Activated CD4-positive, alpha-beta memory T cell treated with anti-CD3 and anti-CD28 coated beads, Interleukin-2, amount 10 ng/mL, durations not matched to agents 7 days and 5 days (primary cell): ENCODE measurements at regions not wholly inside any gene's neighbourhood (a gene's known extent, or its start where the extent isn't known, plus 50 kb on each side); places are given as distances from the start of the nearest gene placed in this dataset.

ENCODE experiments used
- CTCF ChIA-PET: fragments of 350-600 bp; sonication (Branson Sonifier 250); formaldehyde crosslinking; loops from one replicate; lab custom pipeline; 2021; ENCODE audit warnings: antibody characterized with exemption, inconsistent platforms; lab: Charles Lee
- POLR2A ChIA-PET: fragments of 350-600 bp; sonication (Branson Sonifier 250); formaldehyde crosslinking; loops from one replicate; lab custom pipeline; 2021; ENCODE audit warnings: antibody characterized with exemption; lab: Charles Lee
- DNase-seq: peaks from one replicate; pipeline ENCODE4 v3.0.0-alpha.2; 2020
- H3K27ac Mint-ChIP-seq: one replicate; pipeline ENCODE4 v1.8.0; 2021; ENCODE audit warnings: mild to moderate bottlenecking, mixed read lengths
- H3K27me3 Mint-ChIP-seq: one replicate; pipeline ENCODE4 v1.8.0; 2021; ENCODE audit warnings: mixed read lengths
- H3K36me3 Mint-ChIP-seq: one replicate; pipeline ENCODE4 v1.8.0; 2021; ENCODE audit warnings: low read depth, mixed read lengths
- H3K4me1 Mint-ChIP-seq: one replicate; pipeline ENCODE4 v1.8.0; 2021; ENCODE audit warnings: mixed read lengths
- H3K4me3 Mint-ChIP-seq: one replicate; pipeline ENCODE4 v1.8.0; 2021; ENCODE audit warnings: mild to moderate bottlenecking, mixed read lengths
- H3K9me3 Mint-ChIP-seq: one replicate; pipeline ENCODE4 v1.8.0; 2021; ENCODE audit warnings: mixed read lengths

GRCh38 chr5:175388531-175388930, 55.5 kb downstream of the DRD1 start:
- peaks cover 6% of the 10 kb centered on the region for H3K27me3 Mint-ChIP-seq
- ChIA-PET CTCF (no interaction called here), POLR2A (no interaction called here)
- no peaks in the 10 kb centered on the region for H3K9me3 Mint-ChIP-seq
- no peaks in the 10 kb centered on the region for H3K4me1 Mint-ChIP-seq
- no peak overlapping the region for H3K4me3 Mint-ChIP-seq
- DNase-seq, result no peak
- no peak overlapping the region for H3K27ac Mint-ChIP-seq
- no peaks in the 10 kb centered on the region for H3K36me3 Mint-ChIP-seq

DNA sequence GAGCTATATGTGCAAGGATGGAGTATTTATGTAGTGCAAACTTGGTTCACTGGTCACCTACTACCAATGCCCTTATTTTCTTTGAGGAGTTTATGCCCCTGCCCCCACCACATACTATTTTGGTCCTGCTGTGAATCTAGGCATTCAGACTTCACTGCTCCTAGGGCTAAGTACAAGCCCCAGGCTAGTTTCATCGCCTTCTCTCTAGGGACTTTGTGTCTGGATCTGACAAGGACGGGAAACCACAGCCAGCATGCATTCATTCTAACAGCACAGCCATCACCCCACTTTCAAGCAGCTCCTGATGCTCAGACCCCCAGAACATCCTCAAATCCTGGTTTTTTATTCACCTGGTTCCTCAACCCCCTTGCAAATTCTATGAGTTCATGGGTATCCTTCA, 56.8 kb downstream of the DRD1 start:
- H3K27ac Mint-ChIP-seq, result no peak overlapping the region
- no peak for DNase-seq
- H3K4me1 Mint-ChIP-seq, result no peaks in the 10 kb centered on the region
- ChIA-PET CTCF (no interaction called here), POLR2A (no interaction called here)
- no peak overlapping the region for H3K4me3 Mint-ChIP-seq
- peaks cover 9% of the 10 kb centered on the region for H3K27me3 Mint-ChIP-seq
- no peaks in the 10 kb centered on the region for H3K9me3 Mint-ChIP-seq
- H3K36me3 Mint-ChIP-seq, result no peaks in the 10 kb centered on the region

GRCh38 chr5:175386526-175386925, 57.5 kb downstream of the DRD1 start:
- Mint-ChIP-seq H3K4me3 (no peak overlapping the region), H3K36me3 (no peaks in the 10 kb centered on the region), H3K4me1 (no peaks in the 10 kb centered on the region), H3K27ac (no peak overlapping the region), H3K9me3 (no peaks in the 10 kb centered on the region), H3K27me3 (peaks cover 10% of the 10 kb centered on the region)
- CTCF ChIA-PET, result no interaction called here
- POLR2A ChIA-PET, result no interaction called here
- no peak for DNase-seq

DNA sequence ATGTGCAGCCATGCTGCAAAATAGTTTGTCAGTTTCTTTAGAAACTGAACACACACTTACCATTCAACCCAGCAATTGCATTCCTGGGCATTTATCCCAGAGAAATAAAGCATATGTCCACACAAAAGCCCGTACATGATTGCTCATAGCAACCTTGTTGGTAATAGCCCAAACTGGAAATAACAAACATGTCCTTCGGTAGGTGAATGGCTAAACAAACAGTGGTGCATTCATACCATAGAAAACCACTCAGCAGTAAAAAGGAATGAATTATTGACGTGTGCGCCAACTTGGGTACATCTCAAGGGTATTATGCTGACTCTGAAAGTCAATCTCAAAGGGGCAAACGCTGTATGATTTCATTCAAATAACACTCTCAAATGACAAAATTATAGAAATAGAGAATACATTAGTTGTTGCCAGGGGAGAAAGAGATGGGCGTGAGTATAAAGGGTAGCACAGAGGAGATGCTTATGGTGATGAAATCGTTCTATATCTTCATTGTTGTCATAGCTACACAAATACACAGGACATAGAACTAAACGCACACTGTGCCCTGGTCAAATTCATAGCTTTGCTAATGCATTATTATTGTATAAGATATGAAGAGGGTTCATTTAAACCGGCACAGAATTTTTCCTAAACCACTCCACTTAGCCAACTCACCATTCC, 58.2 kb downstream of the DRD1 start:
- peaks cover 15% of the 10 kb centered on the region for H3K27me3 Mint-ChIP-seq
- H3K36me3 Mint-ChIP-seq, result no peaks in the 10 kb centered on the region
- no peak overlapping the region for H3K27ac Mint-ChIP-seq
- no peaks in the 10 kb centered on the region for H3K9me3 Mint-ChIP-seq
- H3K4me1 Mint-ChIP-seq, result no peaks in the 10 kb centered on the region
- ChIA-PET POLR2A (no interaction called here), CTCF (no interaction called here)
- H3K4me3 Mint-ChIP-seq, result no peak overlapping the region
- no peak for DNase-seq

- CTCF ChIA-PET, result no interaction called here
- peaks cover 15% of the 10 kb centered on the region for H3K27me3 Mint-ChIP-seq
- H3K9me3 Mint-ChIP-seq, result no peaks in the 10 kb centered on the region
- H3K36me3 Mint-ChIP-seq, result no peaks in the 10 kb centered on the region
- DNase-seq, result no peak
- H3K4me1 Mint-ChIP-seq, result no peaks in the 10 kb centered on the region
- POLR2A ChIA-PET, result no interaction called here
- no peak overlapping the region for H3K4me3 Mint-ChIP-seq
- no peak overlapping the region for H3K27ac Mint-ChIP-seq
Measured at GRCh38 chr5:175384724-175385552, 59.0 kb downstream of the DRD1 start.

DNA sequence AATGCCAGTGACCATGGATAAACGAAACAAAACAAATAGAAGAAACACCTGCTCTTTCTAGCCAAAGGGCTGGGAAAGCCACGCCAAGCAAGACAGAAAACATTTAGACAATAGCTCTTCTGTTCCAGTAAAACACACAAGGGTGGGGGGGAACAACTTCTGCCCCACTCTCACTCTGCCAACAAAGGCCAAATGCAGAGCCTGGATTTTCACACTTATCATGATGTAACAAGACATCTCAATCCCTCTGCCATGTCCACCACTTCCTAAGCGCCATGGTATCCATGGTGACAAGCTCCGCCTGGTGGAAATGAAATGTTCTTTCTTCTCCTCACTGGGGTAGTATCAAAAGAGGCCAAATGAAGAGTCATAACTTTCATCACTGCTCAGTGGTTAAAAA, 60.6 kb downstream of the DRD1 start:
- H3K9me3 Mint-ChIP-seq, result no peaks in the 10 kb centered on the region
- peaks cover 20% of the 10 kb centered on the region for H3K27me3 Mint-ChIP-seq
- no peaks in the 10 kb centered on the region for H3K4me1 Mint-ChIP-seq
- ChIA-PET CTCF (no interaction called here), POLR2A (no interaction called here)
- no peaks in the 10 kb centered on the region for H3K36me3 Mint-ChIP-seq
- DNase-seq, result no peak
- no peak overlapping the region for H3K27ac Mint-ChIP-seq
- no peak overlapping the region for H3K4me3 Mint-ChIP-seq

- DNase-seq, result no peak
- Mint-ChIP-seq H3K27ac (no peak overlapping the region), H3K9me3 (no peaks in the 10 kb centered on the region), H3K4me1 (no peaks in the 10 kb centered on the region), H3K4me3 (no peak overlapping the region), H3K36me3 (no peaks in the 10 kb centered on the region), H3K27me3 (peaks cover 26% of the 10 kb centered on the region)
- CTCF ChIA-PET, result no interaction called here
- POLR2A ChIA-PET, result no interaction called here
Measured at GRCh38 chr5:175382171-175382570, 61.8 kb downstream of the DRD1 start.

DNA sequence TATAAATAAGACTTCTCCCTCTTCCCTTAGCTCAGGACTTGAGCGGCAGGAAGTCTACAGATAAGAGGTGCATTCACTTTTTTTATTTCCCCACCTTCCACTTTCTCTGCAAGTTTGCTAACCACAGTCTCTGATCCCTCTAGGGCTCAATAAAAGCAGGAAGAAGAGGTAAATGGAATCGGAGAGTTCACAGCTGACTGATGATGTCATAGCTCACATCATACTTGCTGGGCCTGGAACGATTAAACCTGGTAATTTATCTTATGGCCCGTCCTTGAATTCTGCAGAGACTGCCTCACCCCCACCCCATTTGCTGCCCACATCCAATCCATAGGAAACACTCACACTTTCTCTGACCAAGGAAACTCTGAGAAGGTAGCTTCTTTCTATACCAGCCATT, 62.9 kb downstream of the DRD1 start:
- ChIA-PET POLR2A (no interaction called here), CTCF (no interaction called here)
- no peak overlapping the region for H3K4me3 Mint-ChIP-seq
- H3K27me3 Mint-ChIP-seq, result peaks cover 25% of the 10 kb centered on the region
- no peak overlapping the region for H3K27ac Mint-ChIP-seq
- H3K9me3 Mint-ChIP-seq, result no peaks in the 10 kb centered on the region
- no peaks in the 10 kb centered on the region for H3K36me3 Mint-ChIP-seq
- no peaks in the 10 kb centered on the region for H3K4me1 Mint-ChIP-seq
- no peak for DNase-seq

DNA sequence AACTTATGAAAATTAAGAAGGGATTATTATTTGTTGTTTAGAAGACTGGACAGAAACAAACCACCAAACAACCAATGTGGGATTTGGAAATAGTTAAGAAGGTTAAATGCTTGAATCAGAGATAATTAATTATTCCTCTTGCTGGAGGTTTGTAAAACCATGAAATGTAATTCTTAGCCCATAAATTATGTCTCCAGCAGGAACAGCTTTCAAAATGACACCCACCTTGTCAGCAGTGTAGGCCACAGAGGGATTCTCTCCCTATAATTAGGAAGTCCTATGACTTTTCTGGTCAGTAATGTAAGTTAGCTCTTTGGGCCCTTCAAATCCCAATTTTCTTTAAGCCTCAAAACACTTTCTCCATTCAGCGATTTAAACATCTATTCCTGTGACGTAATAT, 63.3 kb downstream of the DRD1 start:
- H3K36me3 Mint-ChIP-seq, result no peaks in the 10 kb centered on the region
- H3K27me3 Mint-ChIP-seq, result peaks cover 25% of the 10 kb centered on the region
- H3K4me1 Mint-ChIP-seq, result no peaks in the 10 kb centered on the region
- no peak overlapping the region for H3K4me3 Mint-ChIP-seq
- DNase-seq, result no peak
- ChIA-PET CTCF (no interaction called here), POLR2A (no interaction called here)
- no peaks in the 10 kb centered on the region for H3K9me3 Mint-ChIP-seq
- H3K27ac Mint-ChIP-seq, result no peak overlapping the region

DNA sequence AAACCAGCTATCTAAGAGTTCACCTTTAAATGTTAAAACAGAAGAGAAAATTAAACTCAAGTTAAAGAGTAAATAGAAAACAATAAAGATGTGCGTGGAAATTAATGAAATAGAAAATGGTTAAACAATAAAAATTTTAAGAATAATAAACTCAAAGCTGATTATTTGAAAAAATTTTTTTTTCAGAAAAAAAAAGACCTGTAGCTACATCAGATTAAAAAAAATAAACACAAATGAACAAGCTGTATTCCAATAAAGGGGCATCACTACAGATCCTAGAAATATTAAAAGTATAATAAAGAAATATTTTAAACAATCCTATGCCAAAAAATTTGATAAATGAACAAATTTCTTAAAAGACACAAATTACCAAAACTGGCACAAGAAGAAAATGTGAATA, 64.1 kb downstream of the DRD1 start:
- Mint-ChIP-seq H3K36me3 (no peaks in the 10 kb centered on the region), H3K9me3 (no peaks in the 10 kb centered on the region)

DNA sequence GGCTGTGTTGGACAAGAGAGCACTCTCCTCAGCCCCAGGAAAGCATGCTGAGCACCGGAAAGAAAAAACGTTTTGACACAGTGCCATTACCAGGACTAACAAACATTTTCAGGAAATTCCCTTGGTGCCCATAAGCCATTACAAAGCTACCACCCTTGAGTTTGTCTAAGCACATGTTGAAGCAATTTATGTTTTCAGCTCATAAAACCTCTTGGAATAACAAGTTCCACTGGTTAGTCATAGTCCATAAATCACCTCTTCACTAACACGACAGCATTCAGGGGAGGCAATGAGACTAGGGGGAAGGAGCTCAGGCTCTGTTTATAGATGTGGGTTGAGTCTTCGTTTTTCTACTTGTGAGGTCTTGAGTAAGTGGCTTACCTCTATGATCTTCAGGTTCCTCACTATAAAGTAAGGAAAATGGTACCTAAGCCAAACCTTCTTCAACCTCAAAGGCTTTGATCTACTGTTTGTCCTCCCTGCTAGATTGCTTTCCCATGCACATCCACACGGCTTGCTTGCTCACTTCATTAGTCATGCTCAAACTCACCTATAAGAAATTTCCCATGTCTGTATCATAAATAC, 65.4 kb downstream of the DRD1 start:
- no peaks in the 10 kb centered on the region for H3K36me3 Mint-ChIP-seq

More for the DNA sequence above, 64.1 kb downstream of the DRD1 start:
- ChIA-PET CTCF (no interaction called here), POLR2A (no interaction called here)
- Mint-ChIP-seq H3K4me1 (no peaks in the 10 kb centered on the region), H3K4me3 (no peak overlapping the region), H3K27ac (no peak overlapping the region), H3K27me3 (peaks cover 26% of the 10 kb centered on the region)
- DNase-seq, result no peak

DNA sequence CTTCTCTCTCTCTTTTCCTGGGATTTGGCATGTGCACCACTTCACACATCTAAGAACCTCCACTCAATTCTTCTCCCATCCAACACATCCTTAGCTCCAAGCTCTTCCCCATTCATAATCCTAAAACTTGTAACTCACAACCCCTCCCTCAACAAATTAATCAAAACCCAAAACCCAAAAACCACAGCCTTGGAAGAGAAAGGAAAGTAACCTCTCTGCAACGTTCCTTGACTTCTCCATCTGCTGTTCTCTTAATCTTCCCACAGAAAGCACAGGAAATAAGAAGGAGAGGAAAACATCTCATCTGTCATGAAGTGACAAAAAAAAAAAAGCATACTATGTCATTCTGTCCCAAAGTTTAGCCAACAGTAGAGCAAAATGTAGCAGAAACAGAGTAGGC, 66.2 kb downstream of the DRD1 start:
- no peaks in the 10 kb centered on the region for H3K36me3 Mint-ChIP-seq
- CTCF ChIA-PET, result no interaction called here
- POLR2A ChIA-PET, result no interaction called here
- no peaks in the 10 kb centered on the region for H3K4me1 Mint-ChIP-seq
- no peak overlapping the region for H3K27ac Mint-ChIP-seq
- H3K27me3 Mint-ChIP-seq, result peaks cover 24% of the 10 kb centered on the region
- no peak overlapping the region for H3K4me3 Mint-ChIP-seq
- DNase-seq, result no peak
- no peaks in the 10 kb centered on the region for H3K9me3 Mint-ChIP-seq

More for the DNA sequence above, 65.4 kb downstream of the DRD1 start:
- Mint-ChIP-seq H3K27ac (no peak overlapping the region), H3K9me3 (no peaks in the 10 kb centered on the region), H3K27me3 (peaks cover 22% of the 10 kb centered on the region), H3K4me1 (no peaks in the 10 kb centered on the region), H3K4me3 (no peak overlapping the region)
- CTCF ChIA-PET, result no interaction called here
- DNase-seq, result no peak
- POLR2A ChIA-PET, result no interaction called here

GRCh38 chr5:175374166-175374875, 69.7 kb downstream of the DRD1 start:
- no peaks in the 10 kb centered on the region for H3K36me3 Mint-ChIP-seq
- H3K4me3 Mint-ChIP-seq, result no peak overlapping the region
- no peaks in the 10 kb centered on the region for H3K9me3 Mint-ChIP-seq
- DNase-seq, result no peak
- H3K27me3 Mint-ChIP-seq, result peaks cover 15% of the 10 kb centered on the region
- CTCF ChIA-PET, result no interaction called here
- H3K27ac Mint-ChIP-seq, result no peak overlapping the region
- H3K4me1 Mint-ChIP-seq, result no peaks in the 10 kb centered on the region
- POLR2A ChIA-PET, result no interaction called here
